T47D (cell line): ENCODE measurements at regions not wholly inside any gene's neighbourhood (a gene's known extent, or its start where the extent isn't known, plus 50 kb on each side); places are given as distances from the start of the nearest gene placed in this dataset.

Experiments
- DNase-seq, 2 experiments: peaks; one replicate each; pipeline versions ENCODE4 v3.0.0 to v3.0.0-alpha.2; 2011 to 2012; ENCODE audit warnings: low read depth in 1 of 2, low spot score in 1 of 2
- JUND ChIP-seq: IDR thresholded peaks from 2 replicates; pipeline ENCODE4 v1.6.1; 2012; ENCODE audit warnings: low read depth
- in situ Hi-C: cut with HindIII; loops from 2 replicates; pipeline ENCODE4 v1.10.0; 2016; ENCODE audit warnings: low sequenced_read_pairs, low pct_unique_long_range_greater_than_20kb

- in situ Hi-C loops: no loop called here
- no peak for DNase-seq
- no peak for TF ChIP-seq JUND
Observed at GRCh38 chr2:16194931-16195680, 254.8 kb downstream of the MYCN start.

- in situ Hi-C loops: no loop called here
- no peak for DNase-seq
- TF ChIP-seq JUND: no peak
Observed at GRCh38 chr2:16194530-16194929, 254.2 kb downstream of the MYCN start.

DNA sequence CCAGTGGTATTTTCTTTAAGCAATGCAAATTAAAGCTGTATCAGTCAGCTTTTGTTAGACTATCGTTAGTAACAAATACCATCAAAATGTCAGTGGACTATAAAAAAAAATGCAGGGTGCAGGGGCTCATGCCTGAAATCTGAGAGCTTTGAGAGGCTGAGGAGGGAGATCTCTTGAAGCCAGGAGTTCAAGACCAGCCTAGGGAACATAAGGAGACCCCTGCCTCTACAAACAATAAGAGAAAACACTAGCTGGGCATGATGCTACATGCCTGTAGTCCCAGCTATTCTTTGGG is 253.7 kb downstream of the MYCN start:
- DNase-seq: no peak
- in situ Hi-C loops: no loop called here
- TF ChIP-seq JUND: no peak

DNA sequence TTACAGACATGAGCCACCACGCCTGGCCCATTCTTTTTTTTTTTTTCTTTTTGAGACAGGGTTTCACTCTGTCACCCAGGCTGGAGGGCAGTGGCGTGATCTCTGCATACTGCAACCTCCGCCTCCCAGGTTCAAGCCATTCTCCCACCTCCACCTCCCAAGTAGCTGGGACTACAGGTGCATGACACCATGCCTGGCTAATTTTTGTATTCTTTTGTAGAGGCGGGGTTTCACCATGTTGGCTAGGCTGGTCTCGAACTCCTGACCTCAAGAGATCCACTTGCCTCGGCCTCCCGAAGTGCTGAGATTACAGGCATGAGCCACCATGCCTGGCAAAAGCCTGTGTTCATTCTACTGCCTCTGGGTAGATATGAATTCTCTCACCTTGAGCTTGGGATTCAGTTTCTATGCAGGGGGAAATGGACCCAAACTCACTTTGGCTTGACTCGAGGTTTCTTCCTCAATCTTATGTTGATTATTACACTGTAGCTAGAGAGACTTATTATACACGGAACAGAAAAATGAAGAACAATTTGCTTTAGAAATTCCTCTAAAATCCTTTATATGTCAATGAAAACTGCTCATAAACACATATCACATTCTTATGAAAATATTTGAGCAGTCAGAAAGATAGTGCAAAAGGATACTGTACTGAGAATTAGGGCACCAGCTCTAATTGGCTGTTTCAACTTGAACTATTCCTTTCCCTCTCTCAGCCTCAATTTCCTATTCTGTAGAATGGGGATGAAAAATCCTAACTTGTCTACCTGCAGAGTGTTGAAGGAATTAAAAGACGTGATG is 252.3 kb downstream of the MYCN start:
- no peak for TF ChIP-seq JUND
- in situ Hi-C loops: no loop called here
- DNase-seq: no peak

DNA sequence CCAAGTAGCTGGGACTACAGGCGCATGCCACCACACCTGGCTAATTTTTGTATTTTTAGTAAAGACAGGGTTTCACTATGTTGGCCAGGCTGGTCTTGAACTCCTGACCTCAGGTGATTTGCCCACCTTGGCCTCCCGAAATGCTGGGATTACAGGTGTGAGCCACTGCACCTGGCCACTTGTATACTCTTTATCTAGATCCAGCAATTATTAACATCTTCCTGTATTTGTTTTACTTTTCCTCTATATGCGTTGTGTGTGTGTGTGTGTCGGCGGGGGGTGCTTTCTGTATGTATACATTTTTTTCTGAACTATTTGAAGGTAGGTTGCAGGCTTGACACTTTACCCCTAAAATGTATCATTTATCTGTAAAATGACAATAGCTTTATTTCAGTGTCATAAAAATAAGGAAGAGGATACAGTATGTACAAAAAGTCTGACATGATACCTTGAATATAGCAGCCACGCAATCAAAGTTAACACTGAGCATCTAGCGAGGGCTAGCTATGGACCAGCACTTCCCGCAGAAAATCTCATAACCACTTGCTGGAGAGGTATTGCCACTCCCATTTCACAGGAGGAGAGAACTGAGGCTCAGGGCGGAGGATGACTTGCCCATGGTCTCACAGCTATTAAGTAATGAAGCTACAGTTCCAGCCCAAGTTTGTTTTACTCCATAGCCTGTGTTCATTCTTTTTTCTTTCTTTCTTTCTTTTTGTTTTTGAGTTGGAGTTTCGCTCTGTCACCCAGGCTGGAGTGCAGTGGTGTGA is 251.3 kb downstream of the MYCN start:
- in situ Hi-C loops: no loop called here
- DNase-seq: no peak
- TF ChIP-seq JUND: no peak

DNA sequence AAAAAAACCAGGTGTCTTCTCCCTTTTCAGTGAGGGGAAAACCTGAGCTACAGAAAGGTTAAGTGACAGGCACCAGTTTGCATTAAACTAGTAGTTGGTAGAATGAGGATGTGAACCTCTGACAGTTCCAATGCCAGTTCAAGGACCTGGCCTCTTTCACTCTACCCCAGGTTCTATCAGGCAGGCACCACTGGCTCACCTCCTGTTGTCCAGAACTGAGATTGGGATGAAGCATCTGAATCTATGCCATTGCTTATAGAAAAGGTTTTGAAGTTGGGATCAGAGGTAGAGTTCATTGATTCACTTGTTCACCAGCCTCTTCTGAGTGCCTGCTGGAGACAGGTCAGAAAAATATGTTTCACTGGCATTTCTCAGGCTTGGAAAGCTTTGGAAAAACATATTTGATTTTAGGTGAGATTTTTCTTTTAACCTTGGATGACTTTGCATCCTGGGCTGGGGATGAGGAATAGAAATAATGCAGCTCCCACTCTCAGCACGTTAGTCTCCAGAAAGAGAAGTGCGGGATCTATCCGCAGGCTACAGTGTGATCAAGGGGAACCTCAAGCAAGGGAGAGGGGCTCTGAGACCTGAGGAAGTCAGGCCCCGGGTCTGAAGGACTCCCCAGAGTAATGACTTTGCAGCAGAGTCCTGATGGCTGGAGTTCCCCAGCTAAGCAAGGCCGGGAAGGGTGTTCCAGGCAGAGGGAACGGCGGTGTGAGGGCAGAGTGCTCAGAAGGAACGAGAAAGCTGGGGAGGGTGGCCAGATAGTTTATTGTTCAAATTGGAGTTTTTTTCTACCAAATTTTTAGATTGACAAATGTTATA is 250.3 kb downstream of the MYCN start:
- DNase-seq: no peak
- no peak for TF ChIP-seq JUND
- in situ Hi-C loops: no loop called here

GRCh38 chr2:16189836-16190160 is 249.4 kb downstream of the MYCN start:
- in situ Hi-C loops: no loop called here
- no peak for TF ChIP-seq JUND
- no peak for DNase-seq

- in situ Hi-C loops: no loop called here
- no peak for DNase-seq
- TF ChIP-seq JUND: no peak
Observed at GRCh38 chr2:16189029-16189835, 248.9 kb downstream of the MYCN start.

- no peak for TF ChIP-seq JUND
- in situ Hi-C loops: no loop called here
- no peak for DNase-seq
Observed at GRCh38 chr2:16188261-16188890, 248.0 kb downstream of the MYCN start.

DNA sequence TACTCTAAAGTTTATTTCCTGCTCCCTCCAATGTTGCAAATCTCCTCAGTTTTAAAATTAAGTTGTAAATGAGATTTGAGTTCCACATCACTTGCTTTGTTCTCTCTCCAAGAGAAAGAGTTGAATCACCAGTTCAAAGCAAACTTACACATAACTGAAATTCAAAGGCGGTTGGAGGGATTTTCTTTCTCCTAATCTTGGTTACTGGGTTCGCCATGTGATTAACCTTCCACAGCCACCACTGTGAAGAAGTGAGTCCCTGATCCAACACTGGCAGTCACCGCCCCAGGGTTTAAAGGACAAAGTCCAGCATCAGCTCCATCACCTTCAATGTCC is 247.1 kb downstream of the MYCN start:
- in situ Hi-C loops: no loop called here
- TF ChIP-seq JUND: no peak
- no peak for DNase-seq

GRCh38 chr2:16186661-16187481 is 246.5 kb downstream of the MYCN start:
- no peak for TF ChIP-seq JUND
- DNase-seq: no peak
- in situ Hi-C loops: no loop called here
